Skeletal muscle satellite cell (primary cell): ENCODE measurements at regions not wholly inside any gene's neighbourhood (a gene's known extent, or its start where the extent isn't known, plus 50 kb on each side); places are given as distances from the start of the nearest gene placed in this dataset.

Experiments
- H3K27me3 ChIP-seq: 2 replicates; pipeline ENCODE4 v1.7.0; 2013; ENCODE audit warnings: low read length; ENCODE audit not compliant: control insufficient read depth, insufficient read depth
- H3K36me3 ChIP-seq: 2 replicates; pipeline ENCODE4 v1.7.0; 2013; ENCODE audit warnings: mild to moderate bottlenecking, control low read depth, low read length; ENCODE audit not compliant: insufficient read depth
- H3K4me1 ChIP-seq: 2 replicates; pipeline ENCODE4 v1.7.0; 2013; ENCODE audit warnings: low read length; ENCODE audit not compliant: control insufficient read depth, insufficient read depth
- H3K4me2 ChIP-seq: 2 replicates; pipeline ENCODE4 v1.7.0; 2013; ENCODE audit warnings: mild to moderate bottlenecking, low read length
- H3K4me3 ChIP-seq: 2 replicates; pipeline ENCODE4 v1.7.0; 2013; ENCODE audit warnings: low read length
- H3K9ac ChIP-seq: 2 replicates; pipeline ENCODE4 v1.7.0; 2013; ENCODE audit warnings: mild to moderate bottlenecking, low read depth, low read length, moderate library complexity
- H3K9me3 ChIP-seq: replicated peaks from 2 replicates; pipeline ENCODE4 v1.7.0; 2013; ENCODE audit warnings: mild to moderate bottlenecking, control low read depth, low read length

DNA sequence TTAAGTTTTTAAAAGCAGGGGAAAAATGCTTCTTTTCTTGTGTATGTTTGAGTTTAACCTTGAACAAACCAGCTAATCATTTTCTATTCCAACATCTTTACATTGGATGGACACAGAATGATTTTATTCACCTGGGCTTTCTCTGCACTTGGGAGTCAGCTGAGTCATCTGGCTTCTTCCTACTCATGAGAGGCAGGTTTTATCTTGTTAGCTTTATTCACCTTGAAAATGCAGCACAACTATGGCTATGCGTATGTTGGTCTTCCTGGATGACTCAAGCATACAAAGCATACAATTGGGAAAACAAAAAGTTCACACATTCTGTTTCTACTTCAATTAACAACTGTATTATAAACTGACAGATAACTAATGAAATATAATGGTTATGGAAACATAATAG lies 737.7 kb downstream of the FRK start:
- Histone ChIP-seq H3K9ac (no peak overlapping the region), H3K4me2 (no peak overlapping the region), H3K4me1 (no peaks in the 10 kb centered on the region), H3K27me3 (no peaks in the 10 kb centered on the region), H3K36me3 (no peaks in the 10 kb centered on the region), H3K4me3 (no peak overlapping the region), H3K9me3 (no peaks in the 10 kb centered on the region)

DNA sequence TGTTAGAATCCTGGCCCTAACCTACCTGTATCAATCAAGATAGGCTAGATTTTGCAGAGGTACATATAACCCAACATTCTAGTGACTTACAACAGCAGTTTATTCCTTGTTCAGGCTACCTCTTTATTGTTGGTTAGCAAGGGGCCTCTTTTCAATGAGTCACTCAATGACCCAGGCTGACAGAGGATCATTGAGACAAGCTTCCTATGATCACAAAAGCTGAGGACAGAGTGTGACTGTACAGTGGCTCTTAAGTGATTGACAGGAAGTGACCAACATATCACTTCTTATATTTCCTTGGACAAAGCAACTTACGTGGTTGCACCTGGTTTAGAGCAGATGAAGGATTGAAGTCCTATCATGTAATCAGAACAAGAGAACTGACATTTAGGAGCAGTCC lies 740.9 kb downstream of the FRK start:
- Histone ChIP-seq H3K4me3 (no peak overlapping the region), H3K4me2 (no peak overlapping the region), H3K27me3 (no peaks in the 10 kb centered on the region), H3K4me1 (no peaks in the 10 kb centered on the region), H3K9ac (no peak overlapping the region), H3K36me3 (no peaks in the 10 kb centered on the region), H3K9me3 (no peaks in the 10 kb centered on the region)

GRCh38 chr6:115310156-115310555 lies 750.5 kb downstream of the FRK start:
- no peak overlapping the region for H3K4me2 ChIP-seq
- no peaks in the 10 kb centered on the region for H3K9me3 ChIP-seq
- H3K36me3 ChIP-seq, result no peaks in the 10 kb centered on the region
- H3K4me1 ChIP-seq, result no peaks in the 10 kb centered on the region
- H3K27me3 ChIP-seq, result no peaks in the 10 kb centered on the region
- no peak overlapping the region for H3K9ac ChIP-seq
- H3K4me3 ChIP-seq, result no peak overlapping the region

- Histone ChIP-seq H3K27me3 (no peaks in the 10 kb centered on the region), H3K9ac (no peak overlapping the region), H3K36me3 (no peaks in the 10 kb centered on the region), H3K4me1 (no peaks in the 10 kb centered on the region), H3K4me3 (no peak overlapping the region), H3K4me2 (no peak overlapping the region), H3K9me3 (no peaks in the 10 kb centered on the region)
Measured at GRCh38 chr6:115302731-115303130, 758.0 kb downstream of the FRK start.

DNA sequence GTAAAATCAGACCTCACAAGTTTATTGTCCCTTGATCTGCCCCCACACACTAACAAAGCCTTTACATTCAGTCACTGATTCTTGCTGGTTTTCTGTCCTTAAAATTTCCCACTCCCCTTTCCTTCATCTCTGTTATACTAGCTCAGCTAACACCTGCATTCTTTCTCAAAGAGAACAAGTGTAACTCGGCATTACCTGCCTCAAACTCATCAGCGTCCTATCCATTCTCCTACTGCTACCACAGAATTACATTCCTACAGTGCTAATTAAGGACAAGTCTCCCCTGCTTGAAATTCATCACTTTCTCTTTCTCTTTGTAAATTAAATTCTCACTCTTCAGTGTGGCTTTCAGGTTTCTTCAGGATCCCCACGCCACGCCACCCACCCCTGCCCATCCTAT lies 773.2 kb downstream of the FRK start:
- H3K36me3 ChIP-seq, result no peaks in the 10 kb centered on the region
- H3K4me3 ChIP-seq, result no peak overlapping the region
- H3K27me3 ChIP-seq, result no peaks in the 10 kb centered on the region
- H3K4me1 ChIP-seq, result no peaks in the 10 kb centered on the region
- no peaks in the 10 kb centered on the region for H3K9me3 ChIP-seq
- H3K4me2 ChIP-seq, result no peak overlapping the region
- H3K9ac ChIP-seq, result no peak overlapping the region

DNA sequence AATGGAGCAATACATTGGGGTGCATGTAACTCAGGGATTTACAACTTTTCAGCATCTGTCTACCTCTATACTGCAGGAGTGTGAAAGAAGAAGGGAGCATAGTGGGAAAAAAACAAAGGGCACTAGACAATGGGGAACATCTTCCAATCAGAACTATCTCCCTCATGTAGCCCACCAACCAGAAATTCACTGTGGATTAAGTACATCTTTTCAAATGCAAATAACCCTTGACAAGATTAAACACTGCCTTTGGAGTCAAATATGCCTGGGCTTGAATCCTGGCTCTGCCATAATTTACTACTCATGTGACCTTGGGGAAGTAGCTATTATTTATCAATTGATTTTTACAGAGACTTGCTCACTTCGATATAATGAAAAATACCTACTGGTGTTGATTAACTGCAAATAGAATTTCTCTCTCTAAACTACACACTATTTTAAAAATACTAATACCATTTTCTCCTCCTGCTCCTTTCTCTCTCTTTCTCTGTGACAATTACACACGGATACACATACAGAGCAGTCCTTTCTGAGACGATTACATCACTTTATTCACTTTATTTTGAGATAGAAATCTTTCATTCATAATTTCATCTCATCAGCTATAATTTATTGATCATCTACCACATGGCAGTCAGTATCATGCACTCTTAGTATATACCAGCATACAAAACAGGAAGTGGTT lies 783.7 kb downstream of the FRK start:
- no peak overlapping the region for H3K4me2 ChIP-seq
- no peak overlapping the region for H3K9ac ChIP-seq
- H3K36me3 ChIP-seq, result no peaks in the 10 kb centered on the region
- H3K9me3 ChIP-seq, result no peaks in the 10 kb centered on the region
- no peak overlapping the region for H3K4me3 ChIP-seq
- H3K27me3 ChIP-seq, result no peaks in the 10 kb centered on the region
- H3K4me1 ChIP-seq, result no peaks in the 10 kb centered on the region

DNA sequence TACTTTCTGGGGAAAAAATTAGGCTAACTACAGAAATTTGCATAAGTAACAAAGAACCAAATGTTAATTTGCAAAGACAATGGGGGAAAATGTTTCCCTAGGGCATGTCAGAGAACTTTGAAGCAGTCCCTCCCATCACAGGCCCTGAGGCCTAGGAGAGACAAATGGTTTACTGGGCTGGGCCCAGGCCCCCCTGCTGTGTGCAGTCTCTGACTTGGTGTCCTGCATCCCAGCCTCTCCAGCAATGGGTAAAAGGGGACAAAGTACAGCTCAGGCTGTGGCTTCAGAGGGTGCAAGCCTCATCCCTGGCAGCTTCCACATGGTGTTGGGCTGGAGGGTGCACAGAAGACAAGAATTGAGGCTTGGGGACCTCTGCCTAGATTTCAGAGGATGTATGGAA lies 788.4 kb downstream of the FRK start:
- Histone ChIP-seq H3K27me3 (no peaks in the 10 kb centered on the region), H3K4me1 (no peaks in the 10 kb centered on the region), H3K9me3 (no peaks in the 10 kb centered on the region), H3K36me3 (no peaks in the 10 kb centered on the region), H3K4me3 (no peak overlapping the region), H3K4me2 (no peak overlapping the region), H3K9ac (no peak overlapping the region)

DNA sequence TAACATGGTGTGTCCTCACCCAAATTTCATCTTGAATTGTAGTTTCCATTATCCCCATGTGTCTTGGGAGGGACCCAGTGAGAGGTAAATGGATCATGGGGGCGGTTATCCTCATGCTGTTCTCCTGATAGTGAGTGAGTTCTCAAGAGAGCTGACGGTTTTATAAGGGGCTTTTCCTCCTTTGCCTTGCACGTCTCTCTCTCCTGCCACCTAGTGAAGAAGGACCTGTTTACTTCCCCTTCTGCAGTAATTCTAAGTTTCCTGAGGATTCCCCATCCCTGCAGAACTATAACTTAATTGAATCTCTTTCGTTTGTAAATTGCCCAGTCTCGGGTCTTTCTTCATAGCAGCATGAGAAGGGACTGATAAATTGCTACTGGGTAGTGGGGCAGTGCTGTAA lies 789.3 kb downstream of the FRK start:
- Histone ChIP-seq H3K9me3 (no peaks in the 10 kb centered on the region), H3K27me3 (no peaks in the 10 kb centered on the region), H3K4me2 (no peak overlapping the region), H3K9ac (no peak overlapping the region), H3K36me3 (no peaks in the 10 kb centered on the region), H3K4me1 (no peaks in the 10 kb centered on the region), H3K4me3 (no peak overlapping the region)

DNA sequence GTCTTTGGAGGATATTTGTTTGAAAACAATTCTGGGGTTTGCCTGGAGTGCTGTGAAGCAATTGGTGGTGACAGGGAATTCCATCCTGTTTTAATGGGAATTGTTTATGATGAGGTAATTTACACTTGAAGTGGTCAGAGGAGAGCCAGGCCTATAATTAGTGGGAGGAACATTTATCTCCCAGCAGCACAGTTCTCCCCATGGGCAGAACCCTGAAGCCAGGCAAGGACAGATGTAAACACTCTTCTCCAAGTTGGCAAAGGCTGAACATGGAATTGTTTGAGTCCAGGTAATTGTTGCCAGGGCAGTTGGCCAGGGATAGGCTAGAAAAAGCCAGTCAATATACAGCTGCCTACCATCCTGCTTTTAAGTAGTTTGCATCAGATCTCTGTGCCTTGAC lies 789.7 kb downstream of the FRK start:
- Histone ChIP-seq H3K4me1 (no peaks in the 10 kb centered on the region), H3K9ac (no peak overlapping the region), H3K4me3 (no peak overlapping the region), H3K27me3 (no peaks in the 10 kb centered on the region), H3K9me3 (no peaks in the 10 kb centered on the region), H3K36me3 (no peaks in the 10 kb centered on the region), H3K4me2 (no peak overlapping the region)

- Histone ChIP-seq H3K9me3 (no peaks in the 10 kb centered on the region), H3K4me2 (no peak overlapping the region), H3K36me3 (no peaks in the 10 kb centered on the region), H3K4me3 (no peak overlapping the region), H3K9ac (no peak overlapping the region), H3K4me1 (no peaks in the 10 kb centered on the region), H3K27me3 (no peaks in the 10 kb centered on the region)
Measured at GRCh38 chr6:115241373-115241772, 819.3 kb downstream of the FRK start.

- H3K9ac ChIP-seq, result no peak overlapping the region
- H3K4me3 ChIP-seq, result no peak overlapping the region
- H3K9me3 ChIP-seq, result no peaks in the 10 kb centered on the region
- H3K4me2 ChIP-seq, result no peak overlapping the region
- no peaks in the 10 kb centered on the region for H3K27me3 ChIP-seq
- H3K36me3 ChIP-seq, result no peaks in the 10 kb centered on the region
- H3K4me1 ChIP-seq, result peaks cover 3% of the 10 kb centered on the region
Measured at GRCh38 chr6:115221198-115221597, 839.5 kb downstream of the FRK start.

DNA sequence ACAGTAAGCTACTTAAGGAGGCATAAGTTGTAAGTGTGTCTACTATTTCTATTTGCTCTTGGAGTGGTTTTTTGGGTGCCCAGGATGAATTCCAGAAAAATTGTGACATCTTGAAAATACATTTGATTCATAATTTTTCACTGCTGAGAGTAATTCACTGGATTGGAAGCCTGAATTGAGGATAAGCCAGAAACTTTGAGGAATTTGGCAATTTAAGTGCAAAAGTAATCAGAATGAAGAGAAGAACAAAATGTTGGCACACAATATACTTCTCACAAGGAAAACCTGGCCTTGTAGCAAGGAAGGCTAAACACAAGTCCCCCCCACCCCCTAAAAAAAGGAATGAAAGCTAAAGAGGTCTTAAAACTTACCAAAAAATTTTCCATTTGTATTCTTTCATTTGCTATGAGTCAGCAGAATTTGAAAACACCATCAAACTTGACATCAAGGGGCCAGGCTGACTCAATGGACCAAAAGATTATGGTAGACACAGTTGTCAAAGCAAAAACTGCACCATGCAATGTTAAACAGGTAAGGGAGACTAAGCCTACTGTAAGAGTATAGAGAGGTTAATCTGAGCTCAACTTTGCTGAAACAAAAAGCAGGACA lies 840.0 kb downstream of the FRK start:
- H3K9me3 ChIP-seq, result no peaks in the 10 kb centered on the region
- H3K9ac ChIP-seq, result no peak overlapping the region
- H3K36me3 ChIP-seq, result no peaks in the 10 kb centered on the region
- peaks cover 3% of the 10 kb centered on the region for H3K4me1 ChIP-seq
- no peak overlapping the region for H3K4me3 ChIP-seq
- no peaks in the 10 kb centered on the region for H3K27me3 ChIP-seq
- no peak overlapping the region for H3K4me2 ChIP-seq
